Panc1 (cell line): ENCODE measurements at regions not wholly inside any gene's neighbourhood (a gene's known extent, or its start where the extent isn't known, plus 50 kb on each side); places are given as distances from the start of the nearest gene placed in this dataset.

Experiments used
- ATAC-seq: fragments of 200-7000 bp; cut with Tn5 transposase; 2 replicates; pipeline ENCODE4 v1.9.1; 2020; ENCODE audit warnings: mild to moderate bottlenecking, moderate library complexity
- BruUV-seq: library from RNA; stranded (reverse); fragments of 400-500 nt; replicated peaks from 2 replicates; lab custom pipeline; 2021; lab: Mats Ljungman, UMichigan
- CTCF ChIA-PET: fragments of 300-600 bp; sonication (Branson Sonifier 250); formaldehyde crosslinking; loops from one replicate; lab custom pipeline; 2022; ENCODE audit warnings: antibody characterized with exemption; lab: Charles Lee
- POLR2A ChIA-PET: fragments of 300-600 bp; sonication (Branson Sonifier 250); formaldehyde crosslinking; loops from one replicate; lab custom pipeline; 2022; ENCODE audit warnings: antibody characterized with exemption; lab: Charles Lee
- DNase-seq: peaks from one replicate; pipeline ENCODE4 v3.0.0-alpha.2; 2010; ENCODE audit warnings: low read depth, low spot score
- H3K27ac ChIP-seq: 2 replicates; pipeline ENCODE4 v1.5.1; 2011; ENCODE audit warnings: mild to moderate bottlenecking, low read length, inconsistent platforms
- H3K27me3 ChIP-seq: fragments of 200-500 bp; sonication (Bioruptor generic); 2 replicates; pipeline ENCODE4 v1.6.0; 2014; ENCODE audit warnings: low read length, inconsistent platforms; ENCODE audit not compliant: control insufficient read depth, insufficient read depth
- H3K36me3 ChIP-seq: fragments of 200-500 bp; sonication (Bioruptor generic); 2 replicates; pipeline ENCODE4 v1.5.1; 2014; ENCODE audit warnings: inconsistent platforms, mild to moderate bottlenecking, low read length, moderate library complexity; ENCODE audit not compliant: control insufficient read depth, insufficient read depth
- H3K4me1 ChIP-seq: 2 replicates; pipeline ENCODE4 v1.5.1; 2011; ENCODE audit warnings: inconsistent platforms, mild to moderate bottlenecking, low read length, moderate library complexity; ENCODE audit not compliant: control insufficient read depth, insufficient read depth
- H3K4me3 ChIP-seq, 2 experiments: 2 replicates each; pipeline ENCODE4 v1.5.1; 2011 to 2012; ENCODE audit warnings: low read depth in 2 of 2, low read length in 2 of 2, mild to moderate bottlenecking in 2 of 2, inconsistent platforms in 1 of 2, moderate library complexity in 1 of 2
- H3K9me3 ChIP-seq: fragments of 200-500 bp; sonication (Bioruptor generic); 2 replicates; pipeline ENCODE4 v1.5.1; 2014; ENCODE audit warnings: low read depth, mild to moderate bottlenecking, inconsistent platforms, low read length, moderate library complexity; ENCODE audit not compliant: control insufficient read depth, insufficient read depth
- CTCF ChIP-seq: fragments of 450-650 bp; IDR thresholded peaks from 2 replicates; pipeline ENCODE4 v1.5.1; 2017; ENCODE audit warnings: mild to moderate bottlenecking
- POLR2AphosphoS5 ChIP-seq: IDR thresholded peaks from 2 replicates; pipeline ENCODE4 v1.6.1; 2012; ENCODE audit warnings: mild to moderate bottlenecking, low read depth, low read length, moderate library complexity
- REST ChIP-seq, 2 experiments: IDR thresholded peaks; 2 replicates each; pipeline ENCODE4 v1.6.1; 2011 to 2012; ENCODE audit warnings: low read depth in 2 of 2, control low read depth in 1 of 2, low read length in 1 of 2, mild to moderate bottlenecking in 1 of 2, moderate library complexity in 1 of 2; ENCODE audit not compliant: insufficient read depth in 1 of 2
- SIN3A ChIP-seq: IDR thresholded peaks from 2 replicates; pipeline ENCODE4 v1.6.1; 2012; ENCODE audit warnings: low read depth, mild to moderate bottlenecking, low read length, moderate library complexity, borderline replicate concordance; ENCODE audit not compliant: insufficient read depth
- TCF7L2 ChIP-seq: IDR thresholded peaks from 2 replicates; pipeline ENCODE4 v1.6.1; 2011; ENCODE audit warnings: mild to moderate bottlenecking, low read depth, low read length, inconsistent platforms
- in situ Hi-C: cut with HindIII; loops from 2 replicates; pipeline ENCODE4 v1.10.0; 2016; ENCODE audit warnings: low sequenced_read_pairs, low pct_unique_long_range_greater_than_20kb
- intact Hi-C: fragments of 100-400 bp; cut with micrococcal nuclease; formaldehyde crosslinking; loops from one replicate; pipeline ENCODE4 v1.10.0; 2022; ENCODE audit not compliant: unreplicated experiment

- Histone ChIP-seq H3K4me1 (no peaks in the 10 kb centered on the region; the same call in 1 of the 2 replicates), H3K27ac (no peak overlapping the region), H3K36me3 (no peaks in the 10 kb centered on the region), H3K27me3 (no peaks in the 10 kb centered on the region), H3K9me3 (no peaks in the 10 kb centered on the region), H3K4me3 (no peak overlapping the region)
- ChIA-PET CTCF (no interaction called here), POLR2A (no interaction called here)
- no TSS peak for BruUV-seq
- DNase-seq: no peak
- TF ChIP-seq SIN3A: no peak
- TF ChIP-seq CTCF: no peak
- no peak for TF ChIP-seq TCF7L2
- TF ChIP-seq REST (IDR thresholded peaks at IDR 0.05; ENCODE audit: insufficient read depth in 1 of 2, low read depth in 2 of 2, low read length in 1 of 2): no peak
- no peak for TF ChIP-seq POLR2AphosphoS5
- in situ Hi-C loops: no loop called here
- no peak for ATAC-seq
- intact Hi-C loops: no loop called here
Measured at GRCh38 chr20:19958928-19959327, 58.2 kb upstream of the NAA20 start.

GRCh38 chr20:19960745-19961144 is 56.4 kb upstream of the NAA20 start:
- intact Hi-C loops: no loop called here
- ATAC-seq (no peak), DNase-seq (no peak)
- H3K9me3 ChIP-seq: no peaks in the 10 kb centered on the region
- TF ChIP-seq POLR2AphosphoS5 (no peak), CTCF (no peak), SIN3A (no peak), REST (IDR thresholded peaks at IDR 0.05; ENCODE audit: insufficient read depth in 1 of 2, low read depth in 2 of 2, low read length in 1 of 2) (no peak), TCF7L2 (no peak)
- H3K27ac ChIP-seq: no peak overlapping the region
- no peak overlapping the region for H3K4me3 ChIP-seq
- H3K36me3 ChIP-seq: no peaks in the 10 kb centered on the region
- ChIA-PET POLR2A (interaction anchor here (0.7 kb wide), 1 partner anchor 11 kb away, joined by 4 read pairs; no protein-coding TSS in a partner anchor), CTCF (interaction anchor here (1.2 kb wide), 1 partner anchor 48 kb away, joined by 12 read pairs; no protein-coding TSS in a partner anchor)
- peaks cover 4% of the 10 kb centered on the region for H3K4me1 ChIP-seq
- no TSS peak for BruUV-seq
- in situ Hi-C loops: no loop called here
- no peaks in the 10 kb centered on the region for H3K27me3 ChIP-seq
